Fibroblast of mammary gland (primary cell): ENCODE measurements at regions not wholly inside any gene's neighbourhood (a gene's known extent, or its start where the extent isn't known, plus 50 kb on each side); places are given as distances from the start of the nearest gene placed in this dataset.

Source experiments
- DNase-seq: peaks from one replicate; pipeline ENCODE4 v3.0.0-alpha.2; 2010; ENCODE audit warnings: low read depth
- H3K4me3 ChIP-seq: 2 replicates; pipeline ENCODE4 v1.5.1; 2011; ENCODE audit warnings: low read depth, mild to moderate bottlenecking, low read length, moderate library complexity; ENCODE audit not compliant: control insufficient read depth
- TF ChIP-seq, protein P1 (sequence below): conservative IDR thresholded peaks from 2 replicates; pipeline ENCODE4 v1.5.1; 2011; ENCODE audit warnings: low read depth, low read length, inconsistent platforms; ENCODE audit not compliant: control insufficient read depth, insufficient read depth

DNA sequence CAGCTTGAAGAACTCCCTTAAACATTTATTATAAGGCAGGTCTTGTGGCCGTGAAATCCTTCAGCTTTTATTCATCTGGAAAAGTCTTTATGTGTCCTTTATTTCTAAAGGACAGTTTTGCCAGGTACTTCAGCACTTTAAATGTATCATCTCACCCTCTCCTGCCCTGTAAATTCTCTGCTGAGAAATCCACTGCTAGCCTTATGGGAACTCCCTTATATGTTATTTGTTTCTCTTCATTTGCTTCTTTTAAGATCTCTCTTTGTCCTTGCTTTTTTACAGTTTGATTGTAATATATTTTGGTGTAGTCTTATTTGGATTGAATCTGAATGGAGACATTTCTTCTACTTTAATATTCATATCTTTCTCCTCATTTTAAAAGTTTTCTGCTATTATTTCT, 86.7 kb upstream of the RBMS3 start:
- DNase-seq, result no peak
- TF ChIP-seq, protein P1, sequence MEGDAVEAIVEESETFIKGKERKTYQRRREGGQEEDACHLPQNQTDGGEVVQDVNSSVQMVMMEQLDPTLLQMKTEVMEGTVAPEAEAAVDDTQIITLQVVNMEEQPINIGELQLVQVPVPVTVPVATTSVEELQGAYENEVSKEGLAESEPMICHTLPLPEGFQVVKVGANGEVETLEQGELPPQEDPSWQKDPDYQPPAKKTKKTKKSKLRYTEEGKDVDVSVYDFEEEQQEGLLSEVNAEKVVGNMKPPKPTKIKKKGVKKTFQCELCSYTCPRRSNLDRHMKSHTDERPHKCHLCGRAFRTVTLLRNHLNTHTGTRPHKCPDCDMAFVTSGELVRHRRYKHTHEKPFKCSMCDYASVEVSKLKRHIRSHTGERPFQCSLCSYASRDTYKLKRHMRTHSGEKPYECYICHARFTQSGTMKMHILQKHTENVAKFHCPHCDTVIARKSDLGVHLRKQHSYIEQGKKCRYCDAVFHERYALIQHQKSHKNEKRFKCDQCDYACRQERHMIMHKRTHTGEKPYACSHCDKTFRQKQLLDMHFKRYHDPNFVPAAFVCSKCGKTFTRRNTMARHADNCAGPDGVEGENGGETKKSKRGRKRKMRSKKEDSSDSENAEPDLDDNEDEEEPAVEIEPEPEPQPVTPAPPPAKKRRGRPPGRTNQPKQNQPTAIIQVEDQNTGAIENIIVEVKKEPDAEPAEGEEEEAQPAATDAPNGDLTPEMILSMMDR, result no peak
- H3K4me3 ChIP-seq, result no peak overlapping the region

DNA sequence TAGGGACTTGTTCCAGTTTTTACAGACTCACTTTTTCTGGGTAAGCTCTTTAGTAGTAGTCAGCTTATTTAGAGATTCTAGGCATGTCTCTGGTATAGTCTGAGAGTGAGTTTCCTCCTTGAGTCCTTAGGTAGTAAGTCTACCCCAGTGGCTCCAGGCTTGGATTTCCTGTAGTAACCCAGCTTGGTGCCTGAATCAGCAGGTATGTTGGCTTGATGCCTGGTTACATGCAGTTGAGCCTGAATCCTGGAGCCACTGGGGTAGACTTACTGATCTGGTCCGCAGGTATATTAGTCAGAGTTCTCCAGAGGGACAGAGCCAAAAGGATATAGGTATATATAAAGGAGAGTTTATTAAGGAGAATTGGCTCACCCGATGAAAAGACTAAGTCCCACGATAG, 85.8 kb upstream of the RBMS3 start:
- no peak for DNase-seq
- no peak overlapping the region for H3K4me3 ChIP-seq
- TF ChIP-seq, protein P1, result no peak

DNA sequence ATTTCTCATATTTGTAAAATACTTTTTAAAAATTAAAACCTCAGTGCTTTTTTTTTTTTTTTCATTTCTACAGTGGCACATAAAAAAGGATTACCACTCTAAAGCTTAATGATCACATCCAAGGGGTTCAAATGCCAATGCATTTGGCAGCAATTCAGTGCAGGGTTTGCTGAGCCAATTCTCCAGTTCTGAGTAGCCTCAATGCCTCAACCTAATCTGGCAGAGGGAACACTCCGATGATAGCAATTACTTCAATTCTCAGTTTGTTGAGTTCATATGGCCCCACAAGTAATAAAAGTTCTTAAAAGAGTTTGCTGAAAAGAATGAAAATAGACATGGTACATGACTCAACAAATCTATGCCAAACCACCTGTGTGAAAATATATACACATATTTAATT, 79.3 kb upstream of the RBMS3 start:
- TF ChIP-seq, protein P1, result no peak
- no peak for DNase-seq
- no peak overlapping the region for H3K4me3 ChIP-seq

DNA sequence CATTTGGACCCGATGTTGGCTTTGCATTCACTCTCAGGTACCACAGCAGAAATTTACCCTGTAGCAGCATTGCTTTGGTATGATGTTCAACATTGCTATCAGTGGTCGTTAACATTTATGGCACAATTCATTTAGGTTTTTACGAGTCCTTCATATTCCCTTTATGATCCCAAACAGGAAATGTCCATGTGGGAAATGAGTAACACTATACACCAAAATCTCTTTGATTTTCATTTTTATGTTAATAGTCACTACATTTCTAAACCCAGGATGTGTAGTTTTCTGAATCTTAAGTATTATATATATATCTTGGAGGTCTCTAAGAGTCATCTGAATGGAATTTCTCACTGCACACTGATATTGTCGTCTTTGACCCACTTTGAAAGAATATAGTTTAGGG, 78.5 kb upstream of the RBMS3 start:
- peak; percentile 36 for DNase-seq
- TF ChIP-seq, protein P1, result no peak
- no peak overlapping the region for H3K4me3 ChIP-seq

DNA sequence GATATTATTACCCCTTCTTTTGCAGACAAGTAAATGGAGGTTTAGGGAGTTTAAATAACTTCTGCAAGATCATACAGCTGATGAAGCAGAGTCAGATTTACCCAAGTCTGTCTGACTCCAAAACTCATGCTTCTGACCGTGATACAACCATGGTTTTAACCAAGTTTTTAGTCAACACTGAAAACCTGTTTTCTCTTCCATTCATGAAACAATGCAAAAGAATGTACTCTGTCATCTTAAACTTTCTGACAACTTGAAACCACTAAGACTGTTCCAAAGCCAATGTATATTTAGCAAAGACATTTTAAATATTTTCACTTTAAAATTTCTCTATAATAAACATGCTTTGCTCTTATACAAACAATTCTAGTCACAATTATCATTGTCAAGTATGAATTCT, 77.0 kb upstream of the RBMS3 start:
- H3K4me3 ChIP-seq, result no peak overlapping the region
- no peak for DNase-seq
- TF ChIP-seq, protein P1, result no peak

DNA sequence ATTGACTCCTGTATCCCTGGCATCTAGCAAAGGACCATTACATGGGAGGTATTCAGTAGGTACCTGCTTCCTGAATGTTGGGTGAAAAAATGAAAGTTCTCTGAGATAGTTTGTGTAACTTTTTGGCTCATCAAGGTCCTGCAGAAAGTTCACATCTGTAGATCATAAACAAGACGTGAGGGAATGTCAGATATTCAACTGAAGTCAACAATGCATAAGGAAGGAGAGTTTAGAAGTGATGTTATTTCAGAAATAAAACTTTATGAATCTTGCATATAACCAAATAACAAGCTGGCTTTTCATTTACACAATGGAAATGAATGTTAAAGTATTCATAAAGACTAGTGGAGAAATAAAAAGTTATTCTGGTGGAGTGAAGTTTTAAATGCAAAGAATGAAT, 73.4 kb upstream of the RBMS3 start:
- TF ChIP-seq, protein P1, result no peak
- no peak overlapping the region for H3K4me3 ChIP-seq
- DNase-seq, result no peak

DNA sequence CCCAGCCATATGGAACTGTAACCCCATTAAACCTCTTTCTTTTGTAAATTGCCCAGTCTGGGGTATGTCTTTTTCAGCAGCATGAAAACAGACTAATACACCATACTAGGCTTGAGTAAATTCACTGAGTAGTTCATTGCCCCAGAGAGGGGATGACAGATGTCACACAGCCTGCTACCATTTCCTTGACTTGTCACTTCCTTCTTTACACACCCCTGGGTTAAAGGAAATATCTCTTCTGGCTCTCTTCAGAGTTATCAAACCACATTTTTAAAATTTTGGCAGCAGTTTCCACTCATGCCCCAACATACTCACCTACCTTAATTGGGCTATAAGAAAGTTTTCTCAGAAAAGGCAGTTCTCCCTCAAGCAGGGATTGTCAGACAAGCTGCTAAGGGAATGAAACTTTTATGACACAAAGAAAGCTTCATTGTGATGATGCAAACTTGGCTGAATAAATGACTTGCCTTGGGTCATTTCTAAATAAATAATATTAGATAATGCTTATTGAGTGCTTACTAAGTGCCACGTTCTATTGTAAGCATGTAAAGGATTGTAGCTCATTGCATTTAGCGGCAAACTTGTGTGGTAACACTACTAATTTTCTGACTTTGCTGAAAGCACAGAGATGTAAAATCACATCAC, 68.0 kb upstream of the RBMS3 start:
- no peak overlapping the region for H3K4me3 ChIP-seq
- no peak for DNase-seq
- TF ChIP-seq, protein P1, result no peak
